HG03025 (cell line): ENCODE measurements at regions not wholly inside any gene's neighbourhood (a gene's known extent, or its start where the extent isn't known, plus 50 kb on each side); places are given as distances from the start of the nearest gene placed in this dataset.

Source experiments
- ATAC-seq: cut with Tn5 transposase; IDR thresholded peaks from one replicate; pipeline ENCODE4 v1.9.1; 2021; ENCODE audit warnings: mild to moderate bottlenecking, moderate library complexity; ENCODE audit not compliant: unreplicated experiment, low FRiP score

GRCh38 chr1:90561103-90561783, 155.9 kb downstream of the BARHL2 start:
- ATAC-seq = no peak

GRCh38 chr1:90558754-90559378, 158.2 kb downstream of the BARHL2 start:
- ATAC-seq = no peak

- ATAC-seq = no peak
These were observed 159.0 kb downstream of the BARHL2 start for GRCh38 chr1:90558126-90558525.

- ATAC-seq = no peak
These were observed 159.4 kb downstream of the BARHL2 start for GRCh38 chr1:90557706-90558105.

GRCh38 chr1:90550626-90551406, 166.3 kb downstream of the BARHL2 start:
- ATAC-seq = no peak

GRCh38 chr1:90544356-90544755, 172.7 kb downstream of the BARHL2 start:
- no peak for ATAC-seq

- ATAC-seq = no peak
These were observed 179.3 kb downstream of the BARHL2 start for GRCh38 chr1:90537606-90538362.

- ATAC-seq = no peak
These were observed 182.3 kb downstream of the BARHL2 start for GRCh38 chr1:90534663-90535295.

- ATAC-seq = no peak
These were observed 183.0 kb downstream of the BARHL2 start for GRCh38 chr1:90534116-90534515.

GRCh38 chr1:90526954-90527353, 190.1 kb downstream of the BARHL2 start:
- ATAC-seq = no peak

GRCh38 chr1:90522432-90522831, 194.7 kb downstream of the BARHL2 start:
- ATAC-seq = no peak

GRCh38 chr1:90513956-90514355, 203.1 kb downstream of the BARHL2 start:
- ATAC-seq = no peak

- ATAC-seq = no peak
These were observed 204.7 kb downstream of the BARHL2 start for GRCh38 chr1:90512441-90512840.

- no peak for ATAC-seq
These were observed 207.0 kb downstream of the BARHL2 start for GRCh38 chr1:90510143-90510542.

GRCh38 chr1:90509225-90510048, 207.7 kb downstream of the BARHL2 start:
- no peak for ATAC-seq

- no peak for ATAC-seq
These were observed 208.5 kb downstream of the BARHL2 start for GRCh38 chr1:90508376-90509167.

GRCh38 chr1:90507173-90507572, 209.9 kb downstream of the BARHL2 start:
- ATAC-seq = no peak

- no peak for ATAC-seq
These were observed 211.3 kb downstream of the BARHL2 start for GRCh38 chr1:90505806-90506205.

- ATAC-seq = no peak
These were observed 212.6 kb downstream of the BARHL2 start for GRCh38 chr1:90504509-90504908.
